ENCODE measurements at regions not wholly inside any gene's neighbourhood (a gene's known extent, or its start where the extent isn't known, plus 50 kb on each side); places are given as distances from the start of the nearest gene placed in this dataset.

GRCh38 chr2:71834796-71835195 lies 312.9 kb downstream of the CYP26B1 start:
- TF ChIP-seq RNF2 (IDR thresholded peaks at IDR 0.05; ENCODE audit: borderline replicate concordance, low read depth, low read length, missing control alignments, poor library complexity, severe bottlenecking): no peak
- no peak for TF ChIP-seq CHD2 (IDR thresholded peaks at IDR 0.05; ENCODE audit: low read length)
